Activated naive CD8-positive, alpha-beta T cell treated with anti-CD3 and anti-CD28 coated beads, Interleukin-2, amount 10 ng/mL, durations not matched to agents 7 days and 5 days (primary cell): ENCODE measurements at regions not wholly inside any gene's neighbourhood (a gene's known extent, or its start where the extent isn't known, plus 50 kb on each side); places are given as distances from the start of the nearest gene placed in this dataset.

Source experiments
- ATAC-seq: fragments of 150-1000 bp; cut with Tn5 transposase; one replicate; pipeline ENCODE4 v1.10.0; 2021; ENCODE audit warnings: low read depth, moderate library complexity
- POLR2A ChIA-PET: fragments of 350-600 bp; sonication (Branson Sonifier 250); formaldehyde crosslinking; loops from one replicate; lab custom pipeline; 2021; ENCODE audit warnings: antibody characterized with exemption; lab: Charles Lee
- DNase-seq: peaks from one replicate; pipeline ENCODE4 v3.0.0; 2021
- H3K27ac Mint-ChIP-seq: one replicate; pipeline ENCODE4 v1.8.0; 2022; ENCODE audit warnings: mild to moderate bottlenecking, mixed read lengths
- H3K27me3 Mint-ChIP-seq: one replicate; pipeline ENCODE4 v1.8.0; 2022; ENCODE audit warnings: mild to moderate bottlenecking, moderate library complexity, mixed read lengths
- H3K36me3 Mint-ChIP-seq: one replicate; pipeline ENCODE4 v1.8.0; 2021; ENCODE audit warnings: mild to moderate bottlenecking, mixed read lengths
- H3K4me1 Mint-ChIP-seq: one replicate; pipeline ENCODE4 v1.8.0; 2021; ENCODE audit warnings: mixed read lengths
- H3K4me3 Mint-ChIP-seq: one replicate; pipeline ENCODE4 v1.8.0; 2022; ENCODE audit warnings: mild to moderate bottlenecking, moderate library complexity, mixed read lengths
- H3K9me3 Mint-ChIP-seq: one replicate; pipeline ENCODE4 v1.8.0; 2021; ENCODE audit warnings: mixed read lengths

- H3K9me3 Mint-ChIP-seq: no peaks in the 10 kb centered on the region
- H3K36me3 Mint-ChIP-seq: no peaks in the 10 kb centered on the region
- H3K4me3 Mint-ChIP-seq: no peak overlapping the region
- DNase-seq (no peak), ATAC-seq (no peak)
- H3K4me1 Mint-ChIP-seq: no peaks in the 10 kb centered on the region
- POLR2A ChIA-PET: no interaction called here
- no peak overlapping the region for H3K27ac Mint-ChIP-seq
- H3K27me3 Mint-ChIP-seq: no peaks in the 10 kb centered on the region
These were observed 53.4 kb upstream of the NAV3 start for GRCh38 chr12:77777274-77777673.

DNA sequence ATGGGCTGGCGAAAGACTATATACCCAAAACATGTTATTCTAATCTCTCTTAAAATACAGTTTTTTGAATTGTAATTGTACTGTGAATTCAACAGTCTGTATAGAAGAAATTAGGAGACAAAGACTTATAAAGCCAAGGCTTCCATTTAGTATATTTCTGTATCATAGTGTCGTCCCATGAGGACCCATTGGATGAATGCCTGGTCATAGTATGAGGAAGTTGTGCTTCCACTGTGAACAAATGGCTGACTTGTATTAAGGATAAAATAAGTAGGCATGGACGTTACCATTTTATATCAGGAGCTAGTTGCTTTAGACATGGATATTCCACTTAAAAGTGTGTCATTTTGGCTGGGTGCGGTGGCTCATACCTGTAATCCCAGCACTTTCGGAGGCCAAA lies 55.9 kb upstream of the NAV3 start:
- DNase-seq (no peak), ATAC-seq (no peak)
- Mint-ChIP-seq H3K4me3 (no peak overlapping the region), H3K36me3 (no peaks in the 10 kb centered on the region), H3K4me1 (no peaks in the 10 kb centered on the region), H3K9me3 (no peaks in the 10 kb centered on the region), H3K27ac (no peak overlapping the region), H3K27me3 (no peaks in the 10 kb centered on the region)
- POLR2A ChIA-PET: no interaction called here

DNA sequence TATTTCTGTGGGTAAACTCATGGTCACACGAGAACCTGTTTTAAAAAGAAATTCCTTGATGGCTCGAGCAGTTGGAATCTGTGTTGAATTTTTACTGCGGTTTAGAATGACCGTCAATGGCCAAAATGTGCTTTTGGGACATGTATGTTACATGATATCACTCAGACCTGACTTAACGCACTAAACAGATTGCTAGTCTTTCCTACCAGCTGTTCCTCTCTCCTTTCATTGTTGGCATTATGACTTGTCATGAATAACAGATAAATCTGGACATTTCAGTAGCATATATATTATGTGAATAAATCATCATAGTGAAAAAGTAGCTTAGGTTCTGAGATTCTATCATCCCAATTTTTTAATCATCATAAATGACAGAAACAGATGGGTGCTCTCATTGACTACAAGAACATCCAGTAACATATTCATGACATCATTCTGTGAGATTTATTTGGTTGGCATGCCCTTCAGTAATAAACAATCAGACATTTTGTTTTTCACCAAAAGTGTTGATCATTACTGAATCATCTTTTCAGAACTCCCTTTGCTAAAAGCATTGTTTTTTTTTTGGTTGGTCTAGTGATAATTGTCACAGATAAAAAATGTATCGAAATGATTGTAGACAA lies 57.9 kb upstream of the NAV3 start:
- POLR2A ChIA-PET: no interaction called here
- ATAC-seq (no peak), DNase-seq (no peak)
- H3K4me1 Mint-ChIP-seq: no peaks in the 10 kb centered on the region
- H3K9me3 Mint-ChIP-seq: no peaks in the 10 kb centered on the region
- H3K27ac Mint-ChIP-seq: no peak overlapping the region
- no peaks in the 10 kb centered on the region for H3K36me3 Mint-ChIP-seq
- H3K27me3 Mint-ChIP-seq: no peaks in the 10 kb centered on the region
- no peak overlapping the region for H3K4me3 Mint-ChIP-seq

DNA sequence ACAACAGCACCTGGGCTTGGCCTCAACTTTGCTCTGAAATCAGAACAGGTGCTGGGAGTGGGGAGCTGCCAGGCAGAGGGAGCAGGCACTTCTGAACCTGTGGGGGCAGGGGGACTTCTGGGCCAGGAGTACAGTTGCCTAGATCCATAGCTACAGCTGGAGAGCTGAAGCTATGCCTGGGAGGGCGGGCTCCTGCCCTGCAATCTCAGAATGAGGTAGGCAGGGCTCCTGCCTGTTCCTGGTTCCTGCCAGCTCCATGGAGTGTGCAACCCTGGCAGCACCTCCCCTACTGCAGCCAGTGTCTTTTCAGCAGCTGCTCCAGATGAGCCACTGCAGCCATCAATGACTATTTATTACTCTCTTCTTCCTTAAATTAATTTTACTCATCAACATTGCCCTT lies 62.1 kb upstream of the NAV3 start:
- no peak overlapping the region for H3K4me3 Mint-ChIP-seq
- ATAC-seq (no peak), DNase-seq (no peak)
- H3K27ac Mint-ChIP-seq: no peak overlapping the region
- POLR2A ChIA-PET: no interaction called here
- no peaks in the 10 kb centered on the region for H3K36me3 Mint-ChIP-seq
- H3K9me3 Mint-ChIP-seq: peaks cover 4% of the 10 kb centered on the region
- H3K27me3 Mint-ChIP-seq: no peaks in the 10 kb centered on the region
- no peaks in the 10 kb centered on the region for H3K4me1 Mint-ChIP-seq

- no peak overlapping the region for H3K4me3 Mint-ChIP-seq
- no peaks in the 10 kb centered on the region for H3K4me1 Mint-ChIP-seq
- H3K27ac Mint-ChIP-seq: no peak overlapping the region
- peaks cover 4% of the 10 kb centered on the region for H3K9me3 Mint-ChIP-seq
- DNase-seq (no peak), ATAC-seq (no peak)
- no peaks in the 10 kb centered on the region for H3K27me3 Mint-ChIP-seq
- POLR2A ChIA-PET: no interaction called here
- H3K36me3 Mint-ChIP-seq: no peaks in the 10 kb centered on the region
These were observed 62.8 kb upstream of the NAV3 start for GRCh38 chr12:77767756-77768343.

- no peak for DNase-seq
- Mint-ChIP-seq H3K36me3 (no peaks in the 10 kb centered on the region), H3K27ac (no peak overlapping the region), H3K27me3 (no peaks in the 10 kb centered on the region), H3K4me1 (no peaks in the 10 kb centered on the region), H3K4me3 (no peak overlapping the region), H3K9me3 (peaks cover 4% of the 10 kb centered on the region)
- ATAC-seq: no peak
- POLR2A ChIA-PET: no interaction called here
These were observed 63.4 kb upstream of the NAV3 start for GRCh38 chr12:77767335-77767734.

DNA sequence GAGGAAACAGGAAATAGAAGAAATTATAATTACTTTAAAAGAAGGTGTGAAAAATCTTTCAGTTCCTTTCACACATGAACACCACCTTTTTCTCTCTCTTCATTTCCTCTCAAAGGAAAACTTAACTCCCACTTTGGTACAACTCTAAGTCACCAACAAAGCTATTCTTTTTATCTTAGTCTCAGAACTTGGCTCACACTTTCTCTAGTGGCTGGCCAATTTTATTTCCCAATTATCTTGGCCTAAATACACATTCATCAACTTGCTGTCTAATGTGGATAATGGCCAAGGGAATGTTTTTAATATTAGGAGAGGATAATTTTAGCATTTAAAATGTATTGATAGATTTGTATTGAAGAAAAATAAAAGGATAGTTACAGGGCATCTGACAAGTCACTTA lies 64.5 kb upstream of the NAV3 start:
- Mint-ChIP-seq H3K27ac (no peak overlapping the region), H3K9me3 (peaks cover 4% of the 10 kb centered on the region), H3K27me3 (no peaks in the 10 kb centered on the region), H3K4me1 (no peaks in the 10 kb centered on the region), H3K4me3 (no peak overlapping the region), H3K36me3 (no peaks in the 10 kb centered on the region)
- DNase-seq: no peak
- no peak for ATAC-seq
- POLR2A ChIA-PET: no interaction called here

GRCh38 chr12:77761286-77761685 lies 69.4 kb upstream of the NAV3 start:
- no peaks in the 10 kb centered on the region for H3K27me3 Mint-ChIP-seq
- H3K27ac Mint-ChIP-seq: no peak overlapping the region
- peaks cover 6% of the 10 kb centered on the region for H3K9me3 Mint-ChIP-seq
- ATAC-seq: no peak
- H3K36me3 Mint-ChIP-seq: no peaks in the 10 kb centered on the region
- H3K4me3 Mint-ChIP-seq: no peak overlapping the region
- POLR2A ChIA-PET: no interaction called here
- no peaks in the 10 kb centered on the region for H3K4me1 Mint-ChIP-seq
- DNase-seq: no peak

DNA sequence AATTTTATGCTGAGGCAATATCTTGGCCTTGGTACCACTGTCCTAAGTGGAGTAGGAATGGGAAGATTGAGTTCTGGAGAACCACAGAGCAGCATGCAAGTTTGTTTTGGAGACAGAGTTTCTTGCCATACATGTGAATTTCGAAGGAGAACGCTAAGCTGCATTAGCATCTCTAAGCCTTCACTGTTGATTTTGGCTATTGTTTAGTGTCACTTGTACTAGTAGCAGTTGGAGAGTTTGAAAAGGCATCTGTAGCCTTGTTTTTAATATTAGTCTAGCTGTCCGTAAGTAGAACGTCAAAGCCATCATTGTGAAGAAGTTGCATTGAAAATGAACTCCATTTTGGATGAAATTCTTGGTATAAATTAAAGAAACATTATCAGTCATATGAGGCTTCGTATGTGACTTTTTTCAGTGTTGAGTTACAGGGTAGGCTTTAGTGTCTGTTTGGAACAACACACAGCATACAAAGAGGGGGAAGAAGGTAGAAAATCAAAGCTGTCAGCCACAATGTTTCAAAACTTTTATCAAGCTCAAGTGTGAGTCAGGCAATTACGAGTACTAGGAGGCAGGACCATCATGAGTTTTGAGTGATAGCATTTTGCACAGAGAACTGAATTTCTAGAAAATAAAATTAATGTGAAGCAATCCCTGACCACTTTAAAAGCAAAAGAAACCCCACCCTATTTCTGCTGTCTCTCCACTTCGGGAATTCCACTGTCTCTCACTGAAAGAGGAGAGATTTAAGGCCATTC lies 70.2 kb upstream of the NAV3 start:
- POLR2A ChIA-PET: no interaction called here
- no peaks in the 10 kb centered on the region for H3K36me3 Mint-ChIP-seq
- ATAC-seq (no peak), DNase-seq (no peak)
- H3K4me1 Mint-ChIP-seq: no peaks in the 10 kb centered on the region
- H3K27ac Mint-ChIP-seq: no peak overlapping the region
- no peak overlapping the region for H3K4me3 Mint-ChIP-seq
- H3K27me3 Mint-ChIP-seq: no peaks in the 10 kb centered on the region
- H3K9me3 Mint-ChIP-seq: peaks cover 2% of the 10 kb centered on the region

GRCh38 chr12:77754086-77754485 lies 76.6 kb upstream of the NAV3 start:
- no peak overlapping the region for H3K4me3 Mint-ChIP-seq
- no peaks in the 10 kb centered on the region for H3K36me3 Mint-ChIP-seq
- POLR2A ChIA-PET: no interaction called here
- H3K9me3 Mint-ChIP-seq: peaks cover 1% of the 10 kb centered on the region
- no peaks in the 10 kb centered on the region for H3K27me3 Mint-ChIP-seq
- H3K27ac Mint-ChIP-seq: no peak overlapping the region
- H3K4me1 Mint-ChIP-seq: no peaks in the 10 kb centered on the region
- no peak for ATAC-seq
- no peak for DNase-seq

DNA sequence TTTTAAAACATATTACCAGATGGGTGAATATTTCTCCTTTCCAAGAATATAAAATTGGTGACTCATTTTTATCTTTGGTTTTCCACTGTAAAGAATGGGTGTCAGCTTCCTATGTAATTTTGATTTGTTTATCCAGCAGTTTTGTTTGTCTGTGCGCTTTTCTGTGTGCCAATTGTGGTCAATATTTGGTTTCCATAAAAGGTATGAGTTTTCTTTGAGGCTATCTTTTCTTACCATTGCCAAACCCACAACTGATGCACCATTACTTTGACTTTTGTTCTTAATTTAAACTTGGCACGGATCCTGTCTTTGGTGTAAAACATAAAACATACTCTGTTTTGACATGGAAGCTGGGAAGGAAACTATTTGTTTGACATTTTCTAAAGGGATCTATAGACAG lies 78.8 kb upstream of the NAV3 start:
- POLR2A ChIA-PET: no interaction called here
- DNase-seq: no peak
- Mint-ChIP-seq H3K27ac (no peak overlapping the region), H3K9me3 (peaks cover 1% of the 10 kb centered on the region), H3K4me1 (no peaks in the 10 kb centered on the region), H3K4me3 (no peak overlapping the region), H3K36me3 (no peaks in the 10 kb centered on the region), H3K27me3 (no peaks in the 10 kb centered on the region)
- no peak for ATAC-seq

DNA sequence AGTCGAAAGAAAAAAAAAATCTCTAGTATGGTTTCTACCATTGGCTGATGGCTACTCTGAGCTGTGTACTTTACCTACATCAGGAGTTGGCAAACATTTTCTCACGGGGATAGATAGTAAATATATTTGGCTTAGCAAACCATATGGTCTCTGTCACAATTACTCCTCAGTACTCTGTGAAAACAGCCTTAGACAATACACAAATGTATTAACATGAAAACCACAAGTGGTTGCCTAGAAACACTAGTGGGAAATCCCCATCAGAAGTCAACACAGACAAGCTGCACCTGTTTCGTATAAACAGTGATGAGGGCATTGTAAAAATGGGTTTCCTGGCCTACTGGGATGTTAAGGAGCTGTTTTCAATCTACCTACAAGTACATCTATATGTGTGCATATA lies 84.6 kb upstream of the NAV3 start:
- DNase-seq: no peak
- POLR2A ChIA-PET: no interaction called here

DNA sequence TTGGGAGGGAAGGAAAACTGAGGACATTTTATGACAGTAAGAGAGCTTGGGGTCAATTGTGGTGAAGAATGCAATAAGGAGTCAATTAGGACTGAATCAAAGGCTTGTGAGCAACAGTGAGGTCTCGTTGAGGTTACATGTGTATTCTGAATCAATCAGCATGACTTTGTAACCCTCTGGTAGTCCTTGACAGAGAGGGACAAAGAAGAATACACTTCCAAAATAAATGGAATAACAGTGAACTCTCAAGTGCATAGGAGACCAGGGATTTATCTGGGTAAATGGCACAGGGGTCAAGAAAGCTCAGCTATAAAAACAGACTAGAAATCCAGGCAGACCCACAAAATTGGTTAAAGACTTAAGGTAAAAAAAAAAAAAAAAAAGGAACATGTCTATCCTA lies 85.1 kb upstream of the NAV3 start:
- H3K27me3 Mint-ChIP-seq: no peaks in the 10 kb centered on the region
- POLR2A ChIA-PET: no interaction called here
- no peak for ATAC-seq

More for the DNA sequence above, 84.6 kb upstream of the NAV3 start:
- H3K9me3 Mint-ChIP-seq: peaks cover 2% of the 10 kb centered on the region
- H3K27ac Mint-ChIP-seq: no peak overlapping the region
- no peaks in the 10 kb centered on the region for H3K27me3 Mint-ChIP-seq
- ATAC-seq: no peak
- H3K4me1 Mint-ChIP-seq: no peaks in the 10 kb centered on the region
- H3K4me3 Mint-ChIP-seq: no peak overlapping the region
- H3K36me3 Mint-ChIP-seq: no peaks in the 10 kb centered on the region

DNA sequence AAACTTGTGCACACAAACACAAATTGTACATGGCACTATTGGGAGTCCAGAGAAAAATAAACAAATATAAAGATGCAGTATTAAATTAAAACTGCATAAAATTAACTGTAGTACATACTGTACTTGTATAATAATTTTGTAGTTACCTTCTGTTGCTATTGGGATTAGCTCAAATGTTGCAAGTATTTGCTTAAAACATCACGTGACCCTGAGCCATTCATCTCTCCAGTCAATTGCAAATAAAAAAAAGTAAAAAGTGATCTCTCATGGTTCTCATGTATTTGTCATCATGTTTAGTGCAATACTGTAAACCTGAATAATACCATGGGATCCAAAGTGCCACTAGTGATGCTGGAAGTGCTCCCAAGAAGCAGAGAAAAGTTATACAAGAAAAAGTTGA lies 88.1 kb upstream of the NAV3 start:
- H3K4me3 Mint-ChIP-seq: no peak overlapping the region
- DNase-seq: no peak
- H3K36me3 Mint-ChIP-seq: no peaks in the 10 kb centered on the region
- POLR2A ChIA-PET: no interaction called here
- no peak for ATAC-seq
- no peak overlapping the region for H3K27ac Mint-ChIP-seq
- no peaks in the 10 kb centered on the region for H3K4me1 Mint-ChIP-seq
- H3K9me3 Mint-ChIP-seq: peaks cover 4% of the 10 kb centered on the region
- H3K27me3 Mint-ChIP-seq: no peaks in the 10 kb centered on the region

More for the DNA sequence above, 85.1 kb upstream of the NAV3 start:
- Mint-ChIP-seq H3K36me3 (no peaks in the 10 kb centered on the region), H3K9me3 (peaks cover 2% of the 10 kb centered on the region), H3K4me3 (no peak overlapping the region), H3K4me1 (no peaks in the 10 kb centered on the region), H3K27ac (no peak overlapping the region)
- no peak for DNase-seq
